A673 (cell line): ENCODE measurements at regions not wholly inside any gene's neighbourhood (a gene's known extent, or its start where the extent isn't known, plus 50 kb on each side); places are given as distances from the start of the nearest gene placed in this dataset.

Experiments used
- BruUV-seq: library from RNA; stranded (reverse); fragments of 400-500 nt; replicated peaks from 2 replicates; lab custom pipeline; 2021; lab: Mats Ljungman, UMichigan
- CTCF ChIA-PET: fragments of 300-600 bp; sonication (Branson Sonifier 250); formaldehyde crosslinking; loops from one replicate; lab custom pipeline; 2022; ENCODE audit warnings: antibody characterized with exemption; lab: Charles Lee
- POLR2A ChIA-PET: fragments of 300-600 bp; sonication (Branson Sonifier 250); formaldehyde crosslinking; loops from one replicate; lab custom pipeline; 2022; ENCODE audit warnings: antibody characterized with exemption; ENCODE audit not compliant: low non-redundant PET; lab: Charles Lee
- DNase-seq: peaks from one replicate; pipeline ENCODE4 v3.0.0-alpha.2; 2015; ENCODE audit warnings: low spot score
- H3K27ac ChIP-seq: fragments of 200-600 bp; sonication (generic); 2 replicates; pipeline ENCODE4 v1.5.1; 2016; ENCODE audit warnings: mixed run types, low read depth, mild to moderate bottlenecking, mixed read lengths, antibody characterized with exemption, low read length; ENCODE audit not compliant: poor library complexity, severe bottlenecking
- H3K27me3 ChIP-seq: fragments of 200-600 bp; sonication (generic); replicated peaks from 2 replicates; pipeline ENCODE4 v1.6.1; 2017; ENCODE audit warnings: mixed run types, low read depth, mild to moderate bottlenecking, mixed read lengths, antibody characterized with exemption, low read length; ENCODE audit not compliant: insufficient read depth, poor library complexity
- H3K36me3 ChIP-seq: fragments of 200-600 bp; sonication (generic); 2 replicates; pipeline ENCODE4 v1.6.1; 2016; ENCODE audit warnings: mixed run types, mild to moderate bottlenecking, mixed read lengths, antibody characterized with exemption, low read length; ENCODE audit not compliant: insufficient read depth, poor library complexity, severe bottlenecking
- H3K4me1 ChIP-seq: fragments of 200-600 bp; sonication (generic); 2 replicates; pipeline ENCODE4 v1.6.1; 2017; ENCODE audit warnings: mixed run types, mild to moderate bottlenecking, mixed read lengths, antibody characterized with exemption, low read length; ENCODE audit not compliant: insufficient read depth, poor library complexity, severe bottlenecking
- H3K4me3 ChIP-seq: fragments of 200-600 bp; sonication (generic); 2 replicates; pipeline ENCODE4 v1.5.1; 2016; ENCODE audit warnings: low read depth, mixed run types, mild to moderate bottlenecking, mixed read lengths, low read length; ENCODE audit not compliant: poor library complexity, severe bottlenecking
- H3K9me3 ChIP-seq: fragments of 200-600 bp; sonication (generic); 2 replicates; pipeline ENCODE4 v1.6.1; 2016; ENCODE audit warnings: mixed run types, low read depth, mild to moderate bottlenecking, mixed read lengths, antibody characterized with exemption, low read length; ENCODE audit not compliant: poor library complexity, severe bottlenecking
- CTCF ChIP-seq: fragments of 300-800, 200-600 bp; sonication (generic); conservative IDR thresholded peaks from 2 replicates; pipeline ENCODE4 v1.5.1; 2017; ENCODE audit warnings: low read depth, mild to moderate bottlenecking, antibody characterized with exemption, low read length, moderate library complexity, mixed read lengths
- EZH2 ChIP-seq: fragments of 200-600 bp; sonication (generic); IDR thresholded peaks from 2 replicates; pipeline ENCODE4 v1.6.1; 2017; ENCODE audit warnings: borderline replicate concordance, low read depth, mild to moderate bottlenecking, mixed read lengths, antibody characterized with exemption, low read length; ENCODE audit not compliant: poor library complexity, severe bottlenecking
- intact Hi-C: fragments of 100-400 bp; cut with micrococcal nuclease; formaldehyde crosslinking; loops from one replicate; pipeline ENCODE4 v1.10.0; 2022; ENCODE audit not compliant: unreplicated experiment

- BruUV-seq, result no TSS peak
- CTCF ChIA-PET, result no interaction called here
- H3K4me3 ChIP-seq, result no peak overlapping the region
Observed at GRCh38 chr1:96253246-96254035, 468.1 kb upstream of the PTBP2 start.

GRCh38 chr1:96256130-96256790, 465.3 kb upstream of the PTBP2 start:
- POLR2A ChIA-PET, result no interaction called here
- no TSS peak for BruUV-seq
- Histone ChIP-seq H3K9me3 (no peaks in the 10 kb centered on the region), H3K27me3 (no peaks in the 10 kb centered on the region), H3K4me3 (no peak overlapping the region), H3K27ac (no peak overlapping the region), H3K4me1 (no peaks in the 10 kb centered on the region), H3K36me3 (no peaks in the 10 kb centered on the region)
- no peak for TF ChIP-seq CTCF
- no peak for TF ChIP-seq EZH2
- DNase-seq, result no peak
- intact Hi-C loops, result no loop called here
- CTCF ChIA-PET, result no interaction called here

More at GRCh38 chr1:96253246-96254035, 468.1 kb upstream of the PTBP2 start:
- POLR2A ChIA-PET, result no interaction called here
- Histone ChIP-seq H3K27ac (no peak overlapping the region), H3K9me3 (no peaks in the 10 kb centered on the region), H3K27me3 (no peaks in the 10 kb centered on the region), H3K4me1 (no peaks in the 10 kb centered on the region), H3K36me3 (no peaks in the 10 kb centered on the region)
- intact Hi-C loops, result no loop called here
- TF ChIP-seq CTCF, result no peak
- no peak for TF ChIP-seq EZH2
- no peak for DNase-seq

DNA sequence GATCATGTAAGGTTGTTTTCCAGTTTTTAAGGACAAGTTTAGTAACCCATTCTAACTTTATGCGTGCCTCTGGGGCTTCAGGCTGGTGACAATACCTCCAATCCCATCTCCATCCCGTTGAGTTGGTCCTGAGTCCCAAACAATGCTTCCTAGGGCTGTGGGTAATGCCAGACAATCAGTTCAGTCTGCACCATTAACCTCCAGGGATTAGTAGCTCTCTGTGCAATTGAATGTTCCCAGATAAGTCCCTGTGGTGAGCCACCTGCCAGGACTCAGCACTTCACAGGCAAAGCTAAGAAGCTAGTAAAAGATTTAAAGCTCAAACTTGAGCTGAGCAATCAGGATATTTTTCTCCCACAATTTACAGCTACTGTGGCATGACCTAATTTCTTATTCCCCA, 462.2 kb upstream of the PTBP2 start:
- H3K27me3 ChIP-seq, result no peaks in the 10 kb centered on the region
- ChIA-PET CTCF (no interaction called here), POLR2A (no interaction called here)
- BruUV-seq, result no TSS peak
- H3K4me3 ChIP-seq, result no peak overlapping the region
- intact Hi-C loops, result no loop called here
- H3K4me1 ChIP-seq, result no peaks in the 10 kb centered on the region
- no peaks in the 10 kb centered on the region for H3K9me3 ChIP-seq
- no peak for DNase-seq
- no peak overlapping the region for H3K27ac ChIP-seq
- TF ChIP-seq EZH2 (no peak), CTCF (no peak)
- no peaks in the 10 kb centered on the region for H3K36me3 ChIP-seq
